IMR-90 (cell line): ENCODE measurements at regions not wholly inside any gene's neighbourhood (a gene's known extent, or its start where the extent isn't known, plus 50 kb on each side); places are given as distances from the start of the nearest gene placed in this dataset.

Experiments
- ATAC-seq: fragments of 200-7000 bp; cut with Tn5 transposase; 2 replicates; pipeline ENCODE4 v1.9.1; 2020; ENCODE audit warnings: low read depth, mild to moderate bottlenecking, moderate library complexity
- BruUV-seq: library from RNA; stranded (reverse); fragments of 400-500 nt; replicated peaks from 2 replicates; lab custom pipeline; 2021; lab: Mats Ljungman, UMichigan
- CTCF ChIA-PET: fragments of 300-600 bp; formaldehyde crosslinking; extraction: SDS; loops from one replicate; lab custom pipeline; 2021; ENCODE audit warnings: antibody characterized with exemption; lab: Yijun Ruan, JAX
- POLR2A ChIA-PET: fragments of 300-600 bp; sonication (Branson Sonifier 250); formaldehyde crosslinking; loops from one replicate; lab custom pipeline; 2022; ENCODE audit warnings: antibody characterized with exemption; ENCODE audit not compliant: unreplicated experiment; lab: Charles Lee
- DNase-seq: peaks from one replicate; pipeline ENCODE4 v3.0.0; 2013
- H2AFZ ChIP-seq: replicated peaks from 2 replicates; pipeline ENCODE3; 2013; ENCODE audit warnings: low read length, mild to moderate bottlenecking; ENCODE audit not compliant: poor library complexity
- H2AK5ac ChIP-seq: 2 replicates; pipeline ENCODE4 v1.6.1; 2013; ENCODE audit warnings: low read depth, low read length, inconsistent platforms
- H2AK9ac ChIP-seq: replicated peaks from 2 replicates; pipeline ENCODE3; 2013; ENCODE audit warnings: mild to moderate bottlenecking, low read depth, low read length, moderate library complexity; ENCODE audit not compliant: poor library complexity
- H2BK120ac ChIP-seq: 2 replicates; pipeline ENCODE4 v1.6.1; 2013; ENCODE audit warnings: low read depth, low read length, inconsistent platforms
- H2BK15ac ChIP-seq: 3 replicates; pipeline ENCODE4 v1.6.1; 2013; ENCODE audit warnings: low read depth, low read length, inconsistent platforms
- H2BK20ac ChIP-seq: 2 replicates; pipeline ENCODE4 v1.6.1; 2013; ENCODE audit warnings: low read depth, mild to moderate bottlenecking, inconsistent platforms, low read length, moderate library complexity
- H2BK5ac ChIP-seq: 2 replicates; pipeline ENCODE4 v1.6.1; 2013; ENCODE audit warnings: mild to moderate bottlenecking, low read depth, low read length, inconsistent platforms; ENCODE audit not compliant: poor library complexity, severe bottlenecking
- H3K14ac ChIP-seq: replicated peaks from 2 replicates; pipeline ENCODE4 v1.6.1; 2013; ENCODE audit warnings: low read depth, low read length, inconsistent platforms
- H3K18ac ChIP-seq: 2 replicates; pipeline ENCODE4 v1.6.1; 2013; ENCODE audit warnings: low read depth, low read length, control low read depth
- H3K23ac ChIP-seq: 2 replicates; pipeline ENCODE4 v1.6.1; 2013; ENCODE audit warnings: low read depth, low read length, inconsistent platforms
- H3K27ac ChIP-seq: 2 replicates; pipeline ENCODE4 v1.5.1; 2013; ENCODE audit warnings: mild to moderate bottlenecking, control low read depth, low read length; ENCODE audit not compliant: insufficient read depth
- H3K27me3 ChIP-seq: 2 replicates; pipeline ENCODE4 v1.6.1; 2013; ENCODE audit warnings: low read length; ENCODE audit not compliant: control insufficient read depth, insufficient read depth
- H3K36me3 ChIP-seq: 2 replicates; pipeline ENCODE4 v1.6.1; 2013; ENCODE audit warnings: low read length, mixed read lengths; ENCODE audit not compliant: control insufficient read depth, insufficient read depth
- H3K4ac ChIP-seq: 2 replicates; pipeline ENCODE4 v1.6.1; 2013; ENCODE audit warnings: low read depth, low read length, inconsistent platforms
- H3K4me1 ChIP-seq: 2 replicates; pipeline ENCODE4 v1.6.1; 2013; ENCODE audit warnings: low read length, mixed read lengths; ENCODE audit not compliant: control insufficient read depth, insufficient read depth
- H3K4me2 ChIP-seq: 2 replicates; pipeline ENCODE4 v1.6.1; 2013; ENCODE audit warnings: low read depth, mild to moderate bottlenecking, control low read depth, low read length, moderate library complexity
- H3K4me3 ChIP-seq: 2 replicates; pipeline ENCODE4 v1.5.1; 2013; ENCODE audit warnings: low read depth, mild to moderate bottlenecking, control low read depth, low read length, moderate library complexity; ENCODE audit not compliant: insufficient read depth
- H3K56ac ChIP-seq: 2 replicates; pipeline ENCODE4 v1.6.1; 2013; ENCODE audit warnings: low read length, inconsistent platforms; ENCODE audit not compliant: insufficient read depth; ENCODE audit errors: extremely low read depth
- H3K79me1 ChIP-seq, 2 experiments: 2 replicates each; pipeline ENCODE4 v1.6.1; 2013; ENCODE audit warnings: low read length in 2 of 2, inconsistent platforms in 1 of 2, low read depth in 1 of 2
- H3K9ac ChIP-seq: 2 replicates; pipeline ENCODE4 v1.6.1; 2013; ENCODE audit warnings: low read depth, low read length, control low read depth
- H3K9me1 ChIP-seq: 2 replicates; pipeline ENCODE4 v1.6.1; 2013; ENCODE audit warnings: low read length, inconsistent platforms; ENCODE audit not compliant: insufficient read depth
- H3K9me3 ChIP-seq: 2 replicates; pipeline ENCODE4 v1.6.1; 2013; ENCODE audit warnings: low read length; ENCODE audit not compliant: control insufficient read depth, insufficient read depth
- H4K20me1 ChIP-seq: 2 replicates; pipeline ENCODE4 v1.6.1; 2013; ENCODE audit warnings: low read length, inconsistent platforms; ENCODE audit not compliant: insufficient read depth
- H4K5ac ChIP-seq: 2 replicates; pipeline ENCODE4 v1.6.1; 2013; ENCODE audit warnings: mild to moderate bottlenecking, low read depth, low read length, control low read depth
- H4K8ac ChIP-seq, 2 experiments: 2 replicates each; pipeline ENCODE4 v1.6.1; 2013; ENCODE audit warnings: low read depth in 2 of 2, low read length in 2 of 2, control low read depth in 1 of 2, inconsistent platforms in 1 of 2
- H4K91ac ChIP-seq: 2 replicates; pipeline ENCODE4 v1.6.1; 2013; ENCODE audit warnings: low read depth, low read length, inconsistent platforms; ENCODE audit not compliant: insufficient read depth
- BHLHE40 ChIP-seq: fragments of 150-350 bp; IDR thresholded peaks from 2 replicates; pipeline ENCODE4 v1.6.1; 2016; ENCODE audit warnings: mild to moderate bottlenecking, low read depth, low read length
- CEBPB ChIP-seq: IDR thresholded peaks from 2 replicates; pipeline ENCODE4 v1.6.1; 2012; ENCODE audit warnings: low read depth, low read length, improper control_type of control experiment
- FOS ChIP-seq: fragments of 150-350 bp; IDR thresholded peaks from 2 replicates; pipeline ENCODE4 v1.6.1; 2016; ENCODE audit warnings: low read depth, low read length
- MAFK ChIP-seq: IDR thresholded peaks from 2 replicates; pipeline ENCODE4 v1.6.1; 2012; ENCODE audit warnings: low read depth, low read length, improper control_type of control experiment
- MAZ ChIP-seq: IDR thresholded peaks from 2 replicates; pipeline ENCODE4 v1.6.1; 2012; ENCODE audit warnings: low read depth, mild to moderate bottlenecking, low read length, improper control_type of control experiment, moderate library complexity, borderline replicate concordance
- MXI1 ChIP-seq: IDR thresholded peaks from 2 replicates; pipeline ENCODE4 v1.6.1; 2012; ENCODE audit warnings: low read depth, mild to moderate bottlenecking, low read length, moderate library complexity, borderline replicate concordance
- NFE2L2 ChIP-seq: fragments of 150-350 bp; IDR thresholded peaks from 2 replicates; pipeline ENCODE4 v1.6.1; 2016; ENCODE audit warnings: low read depth, mild to moderate bottlenecking, low read length
- POLR2A ChIP-seq: IDR thresholded peaks from 2 replicates; pipeline ENCODE4 v1.6.1; 2012; ENCODE audit warnings: mild to moderate bottlenecking, low read depth, low read length
- RAD21 ChIP-seq: IDR thresholded peaks from 2 replicates; pipeline ENCODE4 v1.6.1; 2012; ENCODE audit warnings: low read length, improper control_type of control experiment
- RCOR1 ChIP-seq: IDR thresholded peaks from 2 replicates; pipeline ENCODE4 v1.6.1; 2012; ENCODE audit warnings: mild to moderate bottlenecking, low read length, improper control_type of control experiment; ENCODE audit not compliant: insufficient replicate concordance
- SMC3 ChIP-seq: fragments of 150-350 bp; IDR thresholded peaks from 2 replicates; pipeline ENCODE4 v1.6.1; 2016; ENCODE audit warnings: low read depth, mild to moderate bottlenecking, antibody characterized with exemption, low read length, moderate library complexity
- WGBS, 2 experiments: methylation state at CpG; one replicate each; pipeline versions ENCODE4 v1.1.5 to v1.1.7; 2013; ENCODE audit warnings: missing lambda C conversion rate in 2 of 2; ENCODE audit not compliant: insufficient read length in 1 of 2; ENCODE audit errors: extremely low coverage in 2 of 2; 5-methylcytosine and 5-hydroxymethylcytosine counted together
- dilution Hi-C: fragments of 300-500 bp; cut with HindIII; formaldehyde crosslinking; loops from one replicate; pipeline ENCODE4 v1.14.3; 2018; ENCODE audit warnings: low sequenced_read_pairs; ENCODE audit not compliant: unreplicated experiment
- in situ Hi-C: fragments of 300-500 bp; cut with MboI; formaldehyde crosslinking; loops from 3 replicates; pipeline ENCODE4 v1.14.3; 2019; ENCODE audit warnings: low sequenced_read_pairs, inconsistent platforms, mixed read lengths
- intact Hi-C: fragments of 100-400 bp; cut with micrococcal nuclease; formaldehyde crosslinking; loops from 2 replicates; pipeline ENCODE4 v1.10.0; 2022
- TF ChIP-seq, protein P1 (sequence below): fragments of 150-350 bp; IDR thresholded peaks from 2 replicates; pipeline ENCODE4 v1.6.1; 2017; ENCODE audit warnings: mild to moderate bottlenecking, antibody characterized with exemption, low read length, low read depth
- TF ChIP-seq, protein P2 (sequence below): conservative IDR thresholded peaks from 2 replicates; pipeline ENCODE4 v1.5.1; 2012; ENCODE audit warnings: mild to moderate bottlenecking, low read depth, low read length, improper control_type of control experiment

DNA sequence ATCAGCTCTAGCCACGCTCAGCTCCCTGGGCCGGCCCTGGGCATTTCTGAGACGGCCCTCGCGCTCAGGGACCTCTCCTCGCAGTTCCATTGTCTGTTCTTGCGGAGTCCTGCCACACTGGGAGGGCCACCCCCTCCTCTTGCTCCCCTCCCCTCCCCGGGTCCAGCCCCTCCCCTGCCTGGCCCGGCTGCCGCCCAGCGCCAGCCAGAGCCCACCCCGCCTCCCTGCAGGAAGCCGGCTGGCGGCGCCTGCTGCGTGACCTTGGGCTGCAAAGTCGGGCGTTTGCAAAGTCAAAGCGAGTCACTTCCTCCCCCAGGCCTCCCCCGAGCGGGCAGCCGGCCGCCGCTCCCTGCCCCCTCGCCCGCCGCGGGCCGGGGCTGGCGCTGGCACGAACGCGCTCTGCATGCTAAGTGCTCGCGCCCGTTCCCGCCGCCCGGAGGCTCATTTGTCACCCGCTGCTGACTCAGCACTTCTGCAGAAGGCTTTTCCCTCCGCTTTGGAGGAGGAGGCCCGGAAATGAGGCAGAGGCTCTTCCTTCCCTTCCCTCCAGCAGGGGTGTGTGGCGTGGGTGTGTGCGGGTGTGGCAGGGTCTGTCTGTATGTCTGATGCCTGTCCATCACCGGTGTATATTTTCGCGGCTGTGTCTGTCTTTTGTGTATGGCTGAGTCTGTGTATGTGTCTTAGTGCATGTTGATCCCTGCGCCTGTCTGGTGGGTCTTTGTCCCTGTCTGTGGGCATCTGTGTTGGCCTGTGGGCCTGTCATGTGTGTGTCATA lies 72.0 kb downstream of the IRF2BPL start:
- peaks cover 7 to 42% of the 10 kb centered on the region in 2 experiments; a peak in 3 of 4 replicates for H3K79me1 ChIP-seq
- no peaks in the 10 kb centered on the region for H3K9me3 ChIP-seq
- H3K23ac ChIP-seq = peak overlapping the region; percentile 92
- H3K27ac ChIP-seq = peak overlapping the region; percentile 91
- H2BK15ac ChIP-seq = peak overlapping the region; percentile 94
- H4K91ac ChIP-seq = peak overlapping the region; percentile 98
- H3K9me1 ChIP-seq = peaks cover 17% of the 10 kb centered on the region; the same call in 1 of the 2 replicates
- peak; percentile 89 for DNase-seq
- H3K27me3 ChIP-seq = no peaks in the 10 kb centered on the region
- H2BK5ac ChIP-seq = peak overlapping the region; percentile 84
- peak overlapping the region; percentile 99 for H2AK5ac ChIP-seq
- dilution Hi-C loops = no loop called here
- no TSS peak for BruUV-seq
- H3K4me2 ChIP-seq = peak overlapping the region; percentile 58
- TF ChIP-seq, protein P1, sequence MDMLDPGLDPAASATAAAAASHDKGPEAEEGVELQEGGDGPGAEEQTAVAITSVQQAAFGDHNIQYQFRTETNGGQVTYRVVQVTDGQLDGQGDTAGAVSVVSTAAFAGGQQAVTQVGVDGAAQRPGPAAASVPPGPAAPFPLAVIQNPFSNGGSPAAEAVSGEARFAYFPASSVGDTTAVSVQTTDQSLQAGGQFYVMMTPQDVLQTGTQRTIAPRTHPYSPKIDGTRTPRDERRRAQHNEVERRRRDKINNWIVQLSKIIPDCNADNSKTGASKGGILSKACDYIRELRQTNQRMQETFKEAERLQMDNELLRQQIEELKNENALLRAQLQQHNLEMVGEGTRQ = no peak
- TF ChIP-seq CEBPB (no peak), MAFK (peak; percentile 100), POLR2A (no peak), FOS (peak; percentile 60), RAD21 (peak; percentile 38), BHLHE40 (peak; percentile 66), NFE2L2 (peak; percentile 92), MXI1 (peak; percentile 9; the same call in 1 of the 2 replicates), SMC3 (peak; percentile 39), MAZ (peak; percentile 84), RCOR1 (no peak)
- TF ChIP-seq, protein P2, sequence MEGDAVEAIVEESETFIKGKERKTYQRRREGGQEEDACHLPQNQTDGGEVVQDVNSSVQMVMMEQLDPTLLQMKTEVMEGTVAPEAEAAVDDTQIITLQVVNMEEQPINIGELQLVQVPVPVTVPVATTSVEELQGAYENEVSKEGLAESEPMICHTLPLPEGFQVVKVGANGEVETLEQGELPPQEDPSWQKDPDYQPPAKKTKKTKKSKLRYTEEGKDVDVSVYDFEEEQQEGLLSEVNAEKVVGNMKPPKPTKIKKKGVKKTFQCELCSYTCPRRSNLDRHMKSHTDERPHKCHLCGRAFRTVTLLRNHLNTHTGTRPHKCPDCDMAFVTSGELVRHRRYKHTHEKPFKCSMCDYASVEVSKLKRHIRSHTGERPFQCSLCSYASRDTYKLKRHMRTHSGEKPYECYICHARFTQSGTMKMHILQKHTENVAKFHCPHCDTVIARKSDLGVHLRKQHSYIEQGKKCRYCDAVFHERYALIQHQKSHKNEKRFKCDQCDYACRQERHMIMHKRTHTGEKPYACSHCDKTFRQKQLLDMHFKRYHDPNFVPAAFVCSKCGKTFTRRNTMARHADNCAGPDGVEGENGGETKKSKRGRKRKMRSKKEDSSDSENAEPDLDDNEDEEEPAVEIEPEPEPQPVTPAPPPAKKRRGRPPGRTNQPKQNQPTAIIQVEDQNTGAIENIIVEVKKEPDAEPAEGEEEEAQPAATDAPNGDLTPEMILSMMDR = no peak
- peak; percentile 74 for ATAC-seq
- peak overlapping the region; percentile 91 for H2AFZ ChIP-seq
- H4K5ac ChIP-seq = peak overlapping the region; percentile 91
- H3K4me1 ChIP-seq = peaks cover 41% of the 10 kb centered on the region
- intact Hi-C loops = loop anchor here (1.0 to 2.0 kb wide), 2 partner anchors 38 to 72 kb away; partner anchors contain the start of gene IRF2BPL
- in situ Hi-C loops = no loop called here
- H3K4me3 ChIP-seq = peak overlapping the region; percentile 5; the same call in 1 of the 2 replicates
- peak overlapping the region; percentile 93 for H3K14ac ChIP-seq
- peak overlapping the region; percentile 95 to 98 for H4K8ac ChIP-seq
- peak overlapping the region; percentile 53 for H3K9ac ChIP-seq
- 0% methylated on average over 23 of the region's 48 CpGs; no CpG with 5 or more reads in 1 of the 2 experiments for WGBS, 2 experiments
- peak overlapping the region; percentile 99 for H2BK120ac ChIP-seq
- H2BK20ac ChIP-seq = peak overlapping the region; percentile 93
- peak overlapping the region; percentile 81 for H3K56ac ChIP-seq
- peak overlapping the region; percentile 81 for H2AK9ac ChIP-seq
- H3K18ac ChIP-seq = peak overlapping the region; percentile 84
- peak overlapping the region; percentile 97 for H3K4ac ChIP-seq
- no peaks in the 10 kb centered on the region for H3K36me3 ChIP-seq
- ChIA-PET POLR2A (interaction anchor here (1.6 kb wide), 1 partner anchor 39 kb away, joined by 14 read pairs; no protein-coding TSS in a partner anchor), CTCF (interaction anchor here (1.6 to 1.7 kb wide), 2 partner anchors 43 to 115 kb away, joined by 5 to 6 read pairs; no protein-coding TSS in a partner anchor)
- H4K20me1 ChIP-seq = no peaks in the 10 kb centered on the region
